ENCODE measurements at regions not wholly inside any gene's neighbourhood (a gene's known extent, or its start where the extent isn't known, plus 50 kb on each side); places are given as distances from the start of the nearest gene placed in this dataset.

- no peak for TF ChIP-seq CTCF (IDR thresholded peaks at IDR 0.05)
These were observed 173.0 kb upstream of the FBXL7 start for GRCh38 chr5:15326932-15327331.

GRCh38 chr5:15326471-15326870, 173.5 kb upstream of the FBXL7 start:
- no peak for TF ChIP-seq CTCF (IDR thresholded peaks at IDR 0.05)

GRCh38 chr5:15322421-15322820, 177.6 kb upstream of the FBXL7 start:
- TF ChIP-seq CTCF (IDR thresholded peaks at IDR 0.05) = no peak

GRCh38 chr5:15321776-15322175, 178.2 kb upstream of the FBXL7 start:
- no peak for TF ChIP-seq CTCF (IDR thresholded peaks at IDR 0.05)

- no peak for TF ChIP-seq CTCF (IDR thresholded peaks at IDR 0.05)
These were observed 179.1 kb upstream of the FBXL7 start for GRCh38 chr5:15320871-15321270.

- TF ChIP-seq CTCF (IDR thresholded peaks at IDR 0.05) = no peak
These were observed 194.8 kb upstream of the FBXL7 start for GRCh38 chr5:15304914-15305834.

GRCh38 chr5:15304066-15304731, 195.8 kb upstream of the FBXL7 start:
- TF ChIP-seq CTCF (IDR thresholded peaks at IDR 0.05) = no peak

All from LNCAP (cell line).